H1 (cell line): ENCODE measurements at regions not wholly inside any gene's neighbourhood (a gene's known extent, or its start where the extent isn't known, plus 50 kb on each side); places are given as distances from the start of the nearest gene placed in this dataset.

Source experiments
- CTCF ChIA-PET: fragments of 300-600 bp; sonication (Branson Sonifier 250); formaldehyde crosslinking; loops from one replicate; lab custom pipeline; 2021; ENCODE audit not compliant: partially characterized antibody; lab: Charles Lee
- POLR2A ChIA-PET: fragments of 300-600 bp; sonication (Branson Sonifier 250); formaldehyde crosslinking; loops from one replicate; lab custom pipeline; 2021; ENCODE audit warnings: inconsistent platforms; ENCODE audit not compliant: partially characterized antibody; lab: Charles Lee
- DNase-seq, 2 experiments: peaks; one replicate each; pipeline versions ENCODE4 v3.0.0 to v3.0.0-alpha.2; 2010 to 2022; ENCODE audit warnings: low spot score in 2 of 2, low read depth in 1 of 2, mixed read lengths in 1 of 2
- FAIRE-seq: peaks from 2 replicates; lab custom pipeline; 2011; peaks lifted over from hg19 to GRCh38; lab: Jason Lieb, UNC
- H2AFZ ChIP-seq: 2 replicates; pipeline ENCODE4 v1.8.1; 2012; ENCODE audit warnings: low read length, inconsistent platforms
- H2AK5ac ChIP-seq: 2 replicates; pipeline ENCODE4 v1.6.1; 2013; ENCODE audit warnings: low read depth, low read length
- H2BK120ac ChIP-seq: replicated peaks from 2 replicates; pipeline ENCODE3; 2013; ENCODE audit warnings: low read depth, low read length, inconsistent platforms
- H2BK12ac ChIP-seq: 2 replicates; pipeline ENCODE4 v1.6.1; 2013; ENCODE audit warnings: low read depth, low read length
- H2BK15ac ChIP-seq: 2 replicates; pipeline ENCODE4 v1.6.1; 2013; ENCODE audit warnings: low read length
- H2BK20ac ChIP-seq: 2 replicates; pipeline ENCODE4 v1.6.1; 2013; ENCODE audit warnings: low read length
- H2BK5ac ChIP-seq: 2 replicates; pipeline ENCODE4 v1.6.1; 2013; ENCODE audit warnings: low read depth, low read length
- H3K14ac ChIP-seq: 2 replicates; pipeline ENCODE4 v1.6.1; 2013; ENCODE audit warnings: inconsistent platforms; ENCODE audit not compliant: insufficient read length
- H3K18ac ChIP-seq: 2 replicates; pipeline ENCODE4 v1.6.1; 2013; ENCODE audit warnings: low read length; ENCODE audit errors: extremely low read depth
- H3K23ac ChIP-seq: 2 replicates; pipeline ENCODE4 v1.6.1; 2013; ENCODE audit warnings: inconsistent platforms; ENCODE audit not compliant: insufficient read length
- H3K23me2 ChIP-seq: 2 replicates; pipeline ENCODE4 v1.6.1; 2013; ENCODE audit warnings: low read depth, low read length
- H3K27ac ChIP-seq: 2 replicates; pipeline ENCODE4 v1.6.1; 2011; ENCODE audit warnings: low read depth, low read length, inconsistent platforms
- H3K27me3 ChIP-seq, 4 experiments: replicated peaks in 1 of 4; 1 replicate in 1 of 4; 2 replicates in 3 of 4; pipeline versions ENCODE4 v1.6.1 to v1.8.1; 2011 to 2013; ENCODE audit warnings: low read length in 3 of 4, mild to moderate bottlenecking in 3 of 4, inconsistent platforms in 2 of 4, mixed read lengths in 2 of 4, moderate library complexity in 1 of 4; ENCODE audit not compliant: control insufficient read depth in 3 of 4, insufficient read depth in 3 of 4; ENCODE audit errors: extremely low read depth in 1 of 4
- H3K36me3 ChIP-seq, 4 experiments: 2 replicates each; pipeline versions ENCODE4 v1.6.1 to v1.8.1; 2011 to 2013; ENCODE audit warnings: mild to moderate bottlenecking in 4 of 4, low read length in 3 of 4, moderate library complexity in 2 of 4, control low read depth in 1 of 4, inconsistent platforms in 1 of 4; ENCODE audit not compliant: insufficient read depth in 4 of 4, control insufficient read depth in 2 of 4
- H3K4ac ChIP-seq: replicated peaks from 2 replicates; pipeline ENCODE3; 2013; ENCODE audit warnings: low read length, low read depth, mixed read lengths, inconsistent platforms; ENCODE audit not compliant: insufficient read length
- H3K4me1 ChIP-seq, 4 experiments: replicated peaks in 1 of 4; 1 replicate in 1 of 4; 2 replicates in 3 of 4; pipeline versions ENCODE4 v1.6.1 to v1.8.1; 2011 to 2013; ENCODE audit warnings: low read length in 3 of 4, inconsistent platforms in 2 of 4, mixed read lengths in 1 of 4; ENCODE audit not compliant: insufficient read depth in 4 of 4, control insufficient read depth in 3 of 4
- H3K4me2 ChIP-seq, 2 experiments: 2 replicates each; pipeline versions ENCODE4 v1.6.1 to v1.8.1; 2011 to 2013; ENCODE audit warnings: low read depth in 2 of 2, low read length in 2 of 2, control low read depth in 1 of 2, inconsistent platforms in 1 of 2, mild to moderate bottlenecking in 1 of 2; ENCODE audit not compliant: insufficient read depth in 1 of 2
- H3K4me3 ChIP-seq, 4 experiments: fragments of 200-600, 300-600 bp in 1 of 4; sonication (generic), shearing (Covaris generic), sonication (Bioruptor Twin) in 1 of 4; 2 replicates each; pipeline versions ENCODE4 v1.5.1 to v1.8.1; 2011 to 2016; ENCODE audit warnings: low read length in 4 of 4, low read depth in 3 of 4, control low read depth in 2 of 4, inconsistent platforms in 2 of 4, mild to moderate bottlenecking in 2 of 4, mixed read lengths in 1 of 4, moderate library complexity in 1 of 4; ENCODE audit not compliant: insufficient read depth in 2 of 4; ENCODE audit errors: extremely low read depth in 1 of 4
- H3K56ac ChIP-seq: replicated peaks from 2 replicates; pipeline ENCODE3; 2013; ENCODE audit warnings: low read depth, mild to moderate bottlenecking, mixed read lengths, low read length, inconsistent platforms; ENCODE audit not compliant: insufficient read length
- H3K79me1 ChIP-seq: 2 replicates; pipeline ENCODE4 v1.6.1; 2013; ENCODE audit warnings: low read depth, low read length, control low read depth
- H3K79me2 ChIP-seq, 2 experiments: 2 replicates each; pipeline versions ENCODE4 v1.6.1 to v1.8.1; 2012 to 2013; ENCODE audit warnings: low read length in 2 of 2, mild to moderate bottlenecking in 2 of 2, inconsistent platforms in 1 of 2; ENCODE audit not compliant: insufficient read depth in 2 of 2, control insufficient read depth in 1 of 2
- H3K9ac ChIP-seq, 4 experiments: replicated peaks in 1 of 4; 1 replicate in 1 of 4; 2 replicates in 3 of 4; pipeline versions ENCODE4 v1.6.1 to v1.8.1; 2011 to 2013; ENCODE audit warnings: low read depth in 3 of 4, low read length in 3 of 4, control low read depth in 2 of 4, mild to moderate bottlenecking in 2 of 4, moderate library complexity in 2 of 4, inconsistent platforms in 1 of 4; ENCODE audit errors: extremely low read depth in 1 of 4
- H3K9me3 ChIP-seq, 2 experiments: 2 replicates each; pipeline versions ENCODE4 v1.6.1 to v1.8.1; 2012 to 2013; ENCODE audit warnings: mild to moderate bottlenecking in 2 of 2, moderate library complexity in 2 of 2, control low read depth in 1 of 2, inconsistent platforms in 1 of 2, low read depth in 1 of 2, low read length in 1 of 2, mixed read lengths in 1 of 2; ENCODE audit not compliant: insufficient read depth in 2 of 2
- H4K20me1 ChIP-seq, 2 experiments: replicated peaks in 1 of 2; 2 replicates each; pipeline versions ENCODE3 to v1.8.1; 2011 to 2013; ENCODE audit warnings: inconsistent platforms in 2 of 2, low read length in 2 of 2, mild to moderate bottlenecking in 1 of 2; ENCODE audit not compliant: insufficient read depth in 2 of 2, control insufficient read depth in 1 of 2
- H4K5ac ChIP-seq: 2 replicates; pipeline ENCODE4 v1.6.1; 2013; ENCODE audit warnings: low read length, low read depth, mixed read lengths, inconsistent platforms; ENCODE audit not compliant: insufficient read length
- H4K8ac ChIP-seq: 2 replicates; pipeline ENCODE4 v1.8.0; 2013; ENCODE audit warnings: mild to moderate bottlenecking, moderate library complexity, low read length, inconsistent platforms; ENCODE audit not compliant: insufficient read depth; ENCODE audit errors: extremely low read depth
- H4K91ac ChIP-seq: replicated peaks from 2 replicates; pipeline ENCODE3; 2013; ENCODE audit warnings: low read length, mixed read lengths, inconsistent platforms; ENCODE audit not compliant: insufficient read length
- CHD7 ChIP-seq: fragments of 300-600 bp; sonication (generic); IDR thresholded peaks from 2 replicates; pipeline ENCODE4 v1.7.1; 2012; ENCODE audit warnings: low read length, moderate library complexity, mild to moderate bottlenecking, inconsistent platforms; ENCODE audit not compliant: insufficient replicate concordance
- JUND ChIP-seq: IDR thresholded peaks from 2 replicates; pipeline ENCODE4 v1.6.1; 2011; ENCODE audit warnings: mild to moderate bottlenecking, improper control_type of control experiment, low read length

- no peak overlapping the region for H3K27ac ChIP-seq
- H3K14ac ChIP-seq, result no peak overlapping the region
- no peak overlapping the region for H2BK120ac ChIP-seq
- no peak overlapping the region for H3K23ac ChIP-seq
- no peak overlapping the region for H2BK15ac ChIP-seq
- no peaks in the 10 kb centered on the region for H3K27me3 ChIP-seq
- no peak for FAIRE-seq
- no peaks in the 10 kb centered on the region for H3K23me2 ChIP-seq
- no peaks in the 10 kb centered on the region for H3K79me1 ChIP-seq
- no peaks in the 10 kb centered on the region for H3K9me3 ChIP-seq
- no peak overlapping the region for H3K4ac ChIP-seq
- no peak overlapping the region for H4K91ac ChIP-seq
- POLR2A ChIA-PET, result no interaction called here
- H2BK5ac ChIP-seq, result no peak overlapping the region
- H2BK12ac ChIP-seq, result no peak overlapping the region
- H2AK5ac ChIP-seq, result no peak overlapping the region
- H4K20me1 ChIP-seq, result no peaks in the 10 kb centered on the region
- no peak overlapping the region for H3K56ac ChIP-seq
- H3K4me3 ChIP-seq, result no peak overlapping the region
- no peaks in the 10 kb centered on the region for H3K79me2 ChIP-seq
- no peak overlapping the region for H3K4me2 ChIP-seq
- H4K5ac ChIP-seq, result no peak overlapping the region
- H3K4me1 ChIP-seq, result peaks cover 0 to 3% (median 0%) of the 10 kb centered on the region in 4 experiments; a peak in 1 of 7 replicates
- H3K9ac ChIP-seq, result no peak overlapping the region
- no peak for DNase-seq
- H3K18ac ChIP-seq, result no peak overlapping the region
- CTCF ChIA-PET, result no interaction called here
- no peak overlapping the region for H2BK20ac ChIP-seq
- H2AFZ ChIP-seq, result no peak overlapping the region
- no peaks in the 10 kb centered on the region for H3K36me3 ChIP-seq
- H4K8ac ChIP-seq, result no peak overlapping the region
- no peak for TF ChIP-seq JUND
- no peak for TF ChIP-seq CHD7
Measured at GRCh38 chr6:113411011-113411410, 446.1 kb upstream of the MARCKS start.
